GM12891 (cell line): ENCODE measurements at regions not wholly inside any gene's neighbourhood (a gene's known extent, or its start where the extent isn't known, plus 50 kb on each side); places are given as distances from the start of the nearest gene placed in this dataset.

Experiments used
- POLR2A ChIP-seq: IDR thresholded peaks from 2 replicates; pipeline ENCODE4 v1.6.1; 2011; ENCODE audit warnings: low read depth, low read length, control low read depth
- POLR2AphosphoS5 ChIP-seq: IDR thresholded peaks from 2 replicates; pipeline ENCODE4 v1.6.1; 2011; ENCODE audit warnings: low read depth, low read length, control low read depth
- SPI1 ChIP-seq: IDR thresholded peaks from 2 replicates; pipeline ENCODE4 v1.6.1; 2011; ENCODE audit warnings: low read depth, low read length, control low read depth
- TAF1 ChIP-seq: IDR thresholded peaks from 2 replicates; pipeline ENCODE4 v1.6.1; 2011; ENCODE audit warnings: low read depth, low read length, control low read depth

DNA sequence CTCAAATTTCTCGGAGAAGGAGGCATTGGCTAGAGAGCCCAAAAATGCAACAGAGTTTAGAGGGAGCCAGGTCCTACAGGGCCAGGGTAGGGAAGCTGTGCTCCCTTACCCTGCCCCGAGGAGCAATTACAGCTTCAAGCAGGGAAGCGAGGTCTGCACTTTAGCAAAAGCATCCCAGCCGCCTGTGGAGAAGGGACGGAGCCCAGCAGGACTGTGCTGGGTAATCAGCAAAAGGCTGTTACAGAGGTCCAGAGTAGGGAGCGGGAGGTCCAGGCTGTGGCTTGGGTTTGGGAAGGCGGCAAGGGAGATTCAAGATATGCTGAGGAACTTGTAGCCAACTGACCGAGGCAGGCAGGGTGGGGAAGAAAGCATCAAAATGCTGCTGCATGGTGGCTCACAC is 162.6 kb downstream of the TMEM132E start:
- no peak for TF ChIP-seq POLR2A
- TF ChIP-seq POLR2AphosphoS5, result no peak
- TF ChIP-seq SPI1, result no peak
- TF ChIP-seq TAF1, result no peak
